H1 (cell line): ENCODE measurements at regions not wholly inside any gene's neighbourhood (a gene's known extent, or its start where the extent isn't known, plus 50 kb on each side); places are given as distances from the start of the nearest gene placed in this dataset.

ENCODE experiments used
- CEBPB ChIP-seq: IDR thresholded peaks from 2 replicates; pipeline ENCODE4 v1.6.1; 2012; ENCODE audit warnings: low read depth, low read length
- KDM1A ChIP-seq: fragments of 200-600, 300-600 bp; sonication (generic); IDR thresholded peaks from 2 replicates; pipeline ENCODE4 v1.7.1; 2016; ENCODE audit warnings: mild to moderate bottlenecking, low read length, borderline replicate concordance
- RAD21 ChIP-seq, 2 experiments: IDR thresholded peaks in 1 of 2; conservative IDR thresholded peaks in 1 of 2; 2 replicates each; pipeline ENCODE4 v1.6.1; 2011; ENCODE audit warnings: low read depth in 2 of 2, low read length in 2 of 2, improper control_type of control experiment in 1 of 2, inconsistent platforms in 1 of 2, mild to moderate bottlenecking in 1 of 2, moderate library complexity in 1 of 2
- SIN3A ChIP-seq, 2 experiments: IDR thresholded peaks in 1 of 2; conservative IDR thresholded peaks in 1 of 2; 2 replicates each; pipeline ENCODE4 v1.6.1; 2011 to 2012; ENCODE audit warnings: low read length in 2 of 2, improper control_type of control experiment in 1 of 2, low read depth in 1 of 2, mild to moderate bottlenecking in 1 of 2
- SUZ12 ChIP-seq: fragments of 200-600 bp; sonication (generic); IDR thresholded peaks from 2 replicates; pipeline ENCODE4 v1.6.1; 2012; ENCODE audit warnings: mild to moderate bottlenecking, inconsistent platforms, low read length, moderate library complexity, mixed read lengths
- TAF7 ChIP-seq: optimal IDR thresholded peaks from 2 replicates; pipeline ENCODE3; 2011; ENCODE audit warnings: low read depth, mild to moderate bottlenecking, inconsistent platforms, low read length, moderate library complexity, borderline replicate concordance

- TF ChIP-seq SIN3A (conservative IDR thresholded peaks at IDR 0.05 in 1 of 2, IDR thresholded peaks at IDR 0.05 in 1 of 2; ENCODE audit: low read depth in 1 of 2, low read length in 2 of 2) (no peak), TAF7 (no peak), RAD21 (IDR thresholded peaks at IDR 0.05 in 1 of 2, conservative IDR thresholded peaks at IDR 0.05 in 1 of 2; ENCODE audit: low read depth in 2 of 2, low read length in 2 of 2) (no peak), SUZ12 (no peak), KDM1A (no peak), CEBPB (no peak)
These were observed 207.8 kb downstream of the NDFIP2 start (continued) for GRCh38 chr13:79688741-79689140.
